ENCODE measurements at regions not wholly inside any gene's neighbourhood (a gene's known extent, or its start where the extent isn't known, plus 50 kb on each side); places are given as distances from the start of the nearest gene placed in this dataset.

GRCh38 chr15:67980171-67980570 lies 73.9 kb upstream of the PIAS1 start:
- no peak for TF ChIP-seq CTCF (optimal IDR thresholded peaks at IDR 0.05 in 1 of 3, IDR thresholded peaks at IDR 0.05 in 1 of 3, conservative IDR thresholded peaks at IDR 0.05 in 1 of 3; ENCODE audit: extremely low read depth in 1 of 3, insufficient read depth in 2 of 3, low read length in 3 of 3)
- TF ChIP-seq EZH2 (IDR thresholded peaks at IDR 0.05; ENCODE audit: low read length), result no peak
